Fibroblast of the aortic adventitia (primary cell): ENCODE measurements at regions not wholly inside any gene's neighbourhood (a gene's known extent, or its start where the extent isn't known, plus 50 kb on each side); places are given as distances from the start of the nearest gene placed in this dataset.

Experiments
- DNase-seq: peaks from one replicate; pipeline ENCODE4 v3.0.0-alpha.2; 2010; ENCODE audit warnings: low read depth
- H3K4me3 ChIP-seq: 2 replicates; pipeline ENCODE4 v1.5.1; 2011; ENCODE audit warnings: low read depth, mild to moderate bottlenecking, control low read depth, low read length, moderate library complexity
- CTCF ChIP-seq: IDR thresholded peaks from 2 replicates; pipeline ENCODE4 v1.5.1; 2011; ENCODE audit warnings: mild to moderate bottlenecking, low read length, control low read depth, inconsistent platforms; ENCODE audit not compliant: insufficient read depth

GRCh38 chr20:56922497-56922896 lies 293.4 kb downstream of the TFAP2C start:
- DNase-seq = no peak
- H3K4me3 ChIP-seq = no peak overlapping the region
- no peak for TF ChIP-seq CTCF

- no peak for TF ChIP-seq CTCF
- no peak for DNase-seq
- no peak overlapping the region for H3K4me3 ChIP-seq
Measured at GRCh38 chr20:56924292-56925081, 295.4 kb downstream of the TFAP2C start.

- no peak for TF ChIP-seq CTCF
- H3K4me3 ChIP-seq = no peak overlapping the region
- no peak for DNase-seq
Measured at GRCh38 chr20:56925082-56925830, 296.1 kb downstream of the TFAP2C start.

- no peak for TF ChIP-seq CTCF
- H3K4me3 ChIP-seq = no peak overlapping the region
- no peak for DNase-seq
Measured at GRCh38 chr20:56925831-56926170, 296.7 kb downstream of the TFAP2C start.

GRCh38 chr20:56926501-56926900 lies 297.4 kb downstream of the TFAP2C start:
- no peak for DNase-seq
- H3K4me3 ChIP-seq = no peak overlapping the region
- no peak for TF ChIP-seq CTCF

GRCh38 chr20:56927127-56927526 lies 298.0 kb downstream of the TFAP2C start:
- no peak overlapping the region for H3K4me3 ChIP-seq
- no peak for TF ChIP-seq CTCF
- DNase-seq = no peak

- no peak overlapping the region for H3K4me3 ChIP-seq
- no peak for DNase-seq
- no peak for TF ChIP-seq CTCF
Measured at GRCh38 chr20:56928007-56928406, 298.9 kb downstream of the TFAP2C start.
